GM21423 (cell line): ENCODE measurements at regions not wholly inside any gene's neighbourhood (a gene's known extent, or its start where the extent isn't known, plus 50 kb on each side); places are given as distances from the start of the nearest gene placed in this dataset.
"Not testable (repeated sequence)": the region's sequence is repeated elsewhere in the genome, so short reads cannot be mapped to it uniquely, and the experiment has no call there.

Source experiments
- ATAC-seq: cut with Tn5 transposase; IDR thresholded peaks from one replicate; pipeline ENCODE4 v1.9.1; 2021; ENCODE audit warnings: mild to moderate bottlenecking, moderate library complexity; ENCODE audit not compliant: unreplicated experiment

GRCh38 chr4:159632031-159632430, 529.2 kb downstream of the RAPGEF2 start:
- ATAC-seq = no peak

GRCh38 chr4:159639671-159640323, 536.9 kb downstream of the RAPGEF2 start:
- no peak for ATAC-seq

- no peak for ATAC-seq
Observed at GRCh38 chr4:159649237-159649636, 546.4 kb downstream of the RAPGEF2 start.

- no peak for ATAC-seq
Observed at GRCh38 chr4:159652871-159653270, 550.0 kb downstream of the RAPGEF2 start.

GRCh38 chr4:159655547-159655946, 552.7 kb downstream of the RAPGEF2 start:
- ATAC-seq = no peak

- no peak for ATAC-seq
Observed at GRCh38 chr4:159669094-159669493, 566.2 kb downstream of the RAPGEF2 start.

GRCh38 chr4:159673221-159673620, 570.3 kb downstream of the RAPGEF2 start:
- no peak for ATAC-seq

- ATAC-seq = no peak
Observed at GRCh38 chr4:159674241-159674640, 571.4 kb downstream of the RAPGEF2 start.

GRCh38 chr4:159677521-159677920, 574.6 kb downstream of the RAPGEF2 start:
- no peak for ATAC-seq

- ATAC-seq = no peak
Observed at GRCh38 chr4:159682996-159683395, 580.1 kb downstream of the RAPGEF2 start.

- ATAC-seq = no peak
Observed at GRCh38 chr4:159684061-159684460, 581.2 kb downstream of the RAPGEF2 start.

- ATAC-seq = no peak
Observed at GRCh38 chr4:159685340-159686092, 582.6 kb downstream of the RAPGEF2 start.

- ATAC-seq = no peak
Observed at GRCh38 chr4:159689526-159689925, 586.6 kb downstream of the RAPGEF2 start.

- ATAC-seq = no peak
Observed at GRCh38 chr4:159697322-159698283, 594.7 kb downstream of the RAPGEF2 start.

GRCh38 chr4:159698336-159698735, 595.5 kb downstream of the RAPGEF2 start:
- no peak for ATAC-seq

- ATAC-seq = no peak
Observed at GRCh38 chr4:159702200-159702599, 599.3 kb downstream of the RAPGEF2 start.

- ATAC-seq = no peak
Observed at GRCh38 chr4:159705334-159705733, 602.5 kb downstream of the RAPGEF2 start.

GRCh38 chr4:159706704-159707103, 603.8 kb downstream of the RAPGEF2 start:
- no peak for ATAC-seq

GRCh38 chr4:159715180-159715579, 612.3 kb downstream of the RAPGEF2 start:
- not testable (repeated sequence) for ATAC-seq

GRCh38 chr4:159719531-159719930, 616.7 kb downstream of the RAPGEF2 start:
- no peak for ATAC-seq

- ATAC-seq = no peak
Observed at GRCh38 chr4:159722052-159722451, 619.2 kb downstream of the RAPGEF2 start.
